HuH-7.5 (cell line): ENCODE measurements at regions not wholly inside any gene's neighbourhood (a gene's known extent, or its start where the extent isn't known, plus 50 kb on each side); places are given as distances from the start of the nearest gene placed in this dataset.
"Not testable (repeated sequence)": the region's sequence is repeated elsewhere in the genome, so short reads cannot be mapped to it uniquely, and the experiment has no call there.

Source experiments
- DNase-seq: peaks from one replicate; pipeline ENCODE4 v3.0.0; 2011; ENCODE audit warnings: low spot score

DNA sequence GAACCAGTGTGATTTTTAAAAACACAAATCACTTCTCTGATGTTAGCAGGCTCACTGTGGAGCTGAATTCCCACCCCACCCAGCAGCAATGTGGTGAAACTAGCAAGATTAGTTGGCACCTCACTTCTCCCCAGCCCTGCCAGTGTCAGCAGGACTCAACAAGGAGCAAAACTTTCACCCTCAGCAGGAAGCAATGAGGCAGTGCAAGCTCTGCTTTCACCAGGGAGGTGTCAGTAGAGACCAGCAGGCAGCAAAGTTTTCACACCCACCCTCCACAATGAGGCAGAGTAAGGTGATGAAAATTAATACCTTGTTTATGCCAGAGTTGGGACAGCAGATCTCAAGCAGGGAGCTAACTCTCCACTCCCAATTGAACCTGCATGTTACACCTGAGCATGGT is 565.0 kb downstream of the CETN3 start:
- no peak for DNase-seq

DNA sequence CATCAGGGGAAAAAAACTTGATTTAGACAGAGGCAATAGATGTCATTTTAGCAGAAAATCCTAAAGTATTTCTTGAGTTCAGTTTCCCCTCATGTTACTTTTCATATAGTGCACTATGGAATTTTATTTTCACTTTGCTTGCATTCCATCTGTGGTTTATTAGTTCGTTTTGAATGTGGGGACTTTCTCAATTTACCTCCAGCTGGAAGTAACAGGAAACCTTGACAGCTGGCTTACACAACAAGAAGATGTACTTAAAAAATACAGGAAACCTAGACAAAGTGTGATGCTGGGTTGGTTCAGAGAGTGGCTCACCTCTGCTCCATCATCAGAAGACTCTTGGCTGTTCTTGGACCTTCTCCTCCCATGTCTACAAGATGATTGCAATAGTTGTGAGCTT is 567.0 kb downstream of the CETN3 start:
- DNase-seq = no peak

DNA sequence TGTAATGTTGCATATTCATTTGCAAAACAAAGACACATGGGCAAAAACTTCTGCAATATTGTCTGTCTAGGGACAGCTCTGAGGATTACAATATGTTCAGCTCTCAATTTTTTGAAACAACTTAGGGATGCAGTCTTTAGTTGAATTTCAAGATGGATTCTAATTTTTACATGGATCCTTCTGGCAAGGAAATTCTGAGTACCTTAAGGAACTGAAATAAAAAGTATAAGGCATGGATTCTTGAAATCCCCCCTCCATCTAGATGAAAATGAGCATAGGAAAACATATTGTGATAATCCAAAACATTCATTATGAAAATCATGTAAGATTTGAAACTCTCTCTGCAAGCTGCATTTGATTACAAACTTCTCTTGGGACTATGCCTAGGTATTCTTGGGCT is 568.6 kb downstream of the CETN3 start:
- DNase-seq = no peak

DNA sequence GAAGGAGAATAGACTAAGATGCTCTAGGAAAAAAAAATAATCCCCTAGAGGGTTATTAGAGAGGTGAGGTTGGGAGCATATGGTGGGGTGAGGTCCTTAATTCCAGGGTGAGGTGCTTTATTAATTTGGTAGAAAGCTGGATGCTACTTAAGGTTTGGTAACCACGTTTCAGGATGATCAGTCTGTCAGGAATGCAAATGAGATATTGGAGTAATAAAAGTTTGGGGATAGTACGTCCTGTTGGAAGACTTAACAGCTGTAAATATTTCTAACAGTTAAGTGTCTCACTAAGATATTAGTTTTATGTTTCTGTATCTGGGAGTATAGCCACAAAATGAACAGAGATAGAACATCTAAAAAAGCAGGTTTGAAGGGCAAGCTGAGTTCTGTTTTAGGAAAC is 578.9 kb downstream of the CETN3 start:
- no peak for DNase-seq

DNA sequence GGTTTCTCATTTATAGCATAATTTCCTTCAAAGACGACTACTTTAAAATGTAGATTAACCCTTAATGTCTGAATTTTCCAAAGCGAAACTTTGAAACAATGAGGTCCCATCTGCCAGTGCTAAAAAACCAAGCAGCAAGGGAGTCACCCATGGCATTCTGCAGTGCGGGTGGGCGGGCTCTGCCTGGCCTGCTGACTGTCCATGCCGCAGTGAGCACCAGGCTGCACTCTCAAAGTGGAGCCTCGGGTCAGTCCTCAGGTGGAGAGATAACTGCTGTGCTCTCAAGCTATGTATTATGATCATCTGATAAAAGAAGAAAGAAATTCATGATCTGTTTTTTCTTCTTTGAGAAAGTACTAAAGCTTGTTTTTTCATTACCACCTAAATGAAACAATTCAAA is 581.6 kb downstream of the CETN3 start:
- DNase-seq = no peak

DNA sequence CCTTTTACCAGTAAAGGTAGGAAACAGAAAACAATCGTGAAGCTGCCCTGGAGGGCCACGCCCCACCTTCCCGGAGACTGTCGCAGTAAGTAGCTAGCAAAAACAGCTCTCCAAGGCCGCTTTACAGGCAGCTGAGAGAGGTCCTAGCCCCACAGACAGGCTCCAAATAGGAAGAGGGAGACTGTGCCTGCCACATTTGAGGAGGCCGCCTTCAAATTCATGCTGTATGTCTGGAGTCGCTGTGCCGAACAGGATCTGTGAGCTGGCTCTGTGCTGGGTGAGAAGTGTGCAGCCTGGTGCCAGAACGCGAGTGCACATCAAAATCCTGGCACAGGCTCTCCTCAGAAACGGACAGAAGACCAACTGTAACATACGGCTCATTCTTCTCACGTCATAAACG is 582.2 kb downstream of the CETN3 start:
- DNase-seq = no peak

DNA sequence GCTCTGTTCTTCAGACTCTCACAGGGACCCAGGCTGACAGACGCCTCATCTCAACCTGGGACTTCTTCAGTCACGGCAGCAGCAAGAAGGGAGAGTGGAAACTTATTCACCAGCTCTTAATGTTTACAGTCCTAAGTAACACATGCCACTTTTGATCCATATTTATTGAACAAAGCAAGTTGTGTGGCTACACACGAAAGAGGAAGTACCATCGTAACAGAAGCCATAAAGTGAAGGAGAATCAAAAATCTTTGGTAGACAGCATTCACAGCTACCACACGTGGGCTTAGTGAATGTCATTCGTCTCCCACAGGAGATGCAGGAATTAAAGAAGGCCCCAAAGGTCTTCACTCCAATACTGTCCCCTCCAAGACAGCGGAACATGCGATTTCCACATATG is 582.6 kb downstream of the CETN3 start:
- DNase-seq = no peak

DNA sequence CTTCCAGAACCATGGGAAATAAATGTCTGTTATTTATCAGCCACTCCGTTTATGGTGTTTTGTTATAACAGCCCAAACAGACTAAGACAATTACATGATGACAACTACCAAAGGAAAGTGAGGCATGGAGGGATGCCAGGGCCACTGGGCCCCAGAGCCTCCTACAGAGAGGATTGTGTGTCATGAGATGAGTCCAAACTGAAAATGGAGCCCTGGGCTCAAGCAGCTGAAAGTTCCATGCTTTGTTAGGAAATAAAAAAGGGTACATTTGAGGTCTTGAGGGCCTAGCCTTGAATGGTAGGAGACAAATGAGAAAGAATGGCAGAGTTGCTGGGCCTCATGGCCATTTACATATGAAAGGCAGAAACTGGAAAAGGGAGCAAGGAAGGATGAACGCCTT is 586.5 kb downstream of the CETN3 start:
- DNase-seq = no peak

DNA sequence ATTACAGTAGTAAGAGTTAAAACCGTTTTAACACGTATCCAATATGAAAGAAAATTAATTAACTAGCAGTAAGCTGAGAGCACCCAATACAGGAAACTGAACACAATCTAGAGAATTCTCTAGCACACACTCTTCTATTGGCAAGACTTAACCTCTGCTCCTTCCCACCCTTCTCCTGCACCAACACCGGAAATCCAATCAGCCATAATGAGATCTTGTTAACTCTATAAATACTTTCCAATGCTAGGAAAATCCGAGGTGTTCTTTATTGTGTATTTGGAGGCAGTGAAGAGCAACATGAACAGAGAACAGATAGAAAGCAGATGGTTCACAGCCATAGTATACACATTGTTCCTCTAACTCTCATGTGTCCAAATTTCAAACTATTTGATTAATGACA is 591.7 kb downstream of the CETN3 start:
- DNase-seq = no peak

DNA sequence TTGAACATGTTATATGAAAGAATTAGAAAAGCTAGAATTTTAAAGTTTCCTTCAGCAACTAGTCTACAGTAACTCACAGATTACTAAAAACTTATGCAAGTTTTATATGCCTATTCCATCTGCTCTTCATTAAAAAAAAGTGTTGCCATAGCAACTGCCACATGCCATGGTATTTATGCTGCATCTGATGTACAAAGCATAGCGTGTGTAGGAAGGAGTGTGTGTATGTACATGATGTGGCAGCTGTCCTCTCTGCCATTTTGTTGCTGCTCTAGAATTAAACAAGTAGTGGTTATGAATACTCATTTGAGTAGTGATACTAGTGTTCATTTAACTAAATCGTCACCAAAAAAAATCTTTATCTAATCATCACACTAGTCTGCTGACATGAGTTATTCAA is 593.5 kb downstream of the CETN3 start:
- DNase-seq = no peak

DNA sequence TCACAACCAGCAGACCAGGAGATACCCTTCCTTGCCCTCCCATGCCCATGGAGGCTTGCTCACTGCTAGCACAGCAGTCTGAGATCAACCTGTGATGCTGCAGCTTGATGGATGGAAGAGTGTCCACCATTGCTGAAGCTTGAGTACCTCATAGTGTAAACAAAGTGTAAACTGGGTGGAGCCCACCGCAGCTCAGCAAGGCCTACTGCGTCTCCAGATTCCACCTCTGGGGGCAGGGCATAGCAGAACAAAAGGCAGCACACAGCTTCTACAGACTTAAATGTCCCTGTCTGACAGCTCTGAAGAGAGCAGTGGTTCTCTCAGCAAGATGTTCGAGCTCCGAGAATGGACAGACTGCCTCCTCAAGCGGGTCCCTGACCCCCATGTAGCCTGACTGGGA is 608.8 kb downstream of the CETN3 start:
- not testable (repeated sequence) for DNase-seq

DNA sequence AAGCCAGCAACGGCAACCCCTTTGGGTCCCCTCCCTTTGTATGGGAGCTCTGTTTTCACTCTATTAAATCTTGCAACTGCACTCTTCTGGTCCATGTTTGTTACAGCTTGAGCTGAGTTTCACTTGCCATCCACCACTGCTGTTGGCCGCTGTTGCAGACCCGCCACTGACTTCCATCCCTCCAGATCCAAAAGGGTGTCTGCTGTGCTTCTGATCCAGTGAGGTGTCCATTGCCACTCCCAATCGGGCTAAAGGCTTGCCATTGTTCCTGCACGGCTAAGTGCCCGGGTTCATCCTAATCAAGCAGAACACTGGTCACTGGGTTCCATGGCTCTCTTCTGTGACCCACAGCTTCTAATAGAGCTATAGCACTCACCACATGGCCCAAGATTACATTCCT is 615.1 kb downstream of the CETN3 start:
- not testable (repeated sequence) for DNase-seq

DNA sequence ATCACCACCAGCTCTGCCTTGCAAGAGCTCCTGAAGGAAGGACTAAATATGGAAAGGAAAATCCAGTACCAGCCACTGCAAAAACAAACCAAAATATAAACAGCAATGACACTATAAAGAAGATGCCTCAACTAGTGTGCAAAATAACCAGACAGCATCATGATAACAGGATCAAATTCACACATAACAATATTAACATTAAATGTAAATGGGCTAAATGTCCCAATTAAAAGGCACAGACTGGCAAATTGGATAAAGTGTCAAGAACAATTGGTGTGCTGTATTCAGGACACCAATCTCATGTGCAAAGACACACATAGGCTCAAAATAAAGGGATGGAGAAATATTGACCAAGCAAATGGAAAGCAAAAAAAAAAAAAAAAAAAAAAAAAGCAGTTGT is 629.8 kb downstream of the CETN3 start:
- DNase-seq = not testable (repeated sequence)

DNA sequence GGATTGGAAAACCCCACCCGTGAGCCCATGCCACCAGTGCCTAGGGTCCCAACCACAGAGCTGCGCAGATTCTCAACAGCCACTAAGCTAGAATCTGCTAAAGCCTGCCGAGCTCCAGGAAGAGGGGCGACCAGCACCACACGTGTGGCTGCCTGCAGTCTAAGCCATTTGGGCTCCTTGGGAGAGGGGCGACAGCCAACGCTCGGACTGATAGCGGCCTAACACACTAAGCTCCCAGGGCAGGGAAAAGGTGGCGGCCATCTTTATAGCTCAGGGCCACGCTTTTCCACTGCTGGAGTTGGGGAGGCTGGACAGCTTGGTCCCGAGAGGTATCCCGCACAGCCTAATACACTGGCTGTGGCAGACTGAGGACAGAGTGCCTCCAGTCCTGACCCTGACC is 631.8 kb downstream of the CETN3 start:
- no peak for DNase-seq

DNA sequence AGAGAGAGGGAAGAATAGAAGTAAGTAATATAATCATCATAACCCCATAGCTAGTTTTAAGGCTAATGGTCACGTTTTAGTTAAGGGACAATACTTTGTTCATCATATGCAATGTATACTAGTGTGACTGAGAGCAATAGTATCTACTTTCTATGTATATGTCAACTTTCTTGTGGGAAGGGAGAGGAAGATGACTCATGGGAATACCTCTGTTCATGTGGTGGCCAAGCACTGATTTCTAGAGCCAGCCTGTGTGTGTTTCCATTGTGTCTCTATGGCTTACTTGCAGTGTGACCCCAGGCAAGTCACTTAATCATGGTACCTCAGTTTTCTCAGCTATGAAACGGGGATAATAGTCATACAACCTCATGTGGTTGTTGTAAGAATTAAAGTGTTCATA is 639.6 kb downstream of the CETN3 start:
- no peak for DNase-seq

DNA sequence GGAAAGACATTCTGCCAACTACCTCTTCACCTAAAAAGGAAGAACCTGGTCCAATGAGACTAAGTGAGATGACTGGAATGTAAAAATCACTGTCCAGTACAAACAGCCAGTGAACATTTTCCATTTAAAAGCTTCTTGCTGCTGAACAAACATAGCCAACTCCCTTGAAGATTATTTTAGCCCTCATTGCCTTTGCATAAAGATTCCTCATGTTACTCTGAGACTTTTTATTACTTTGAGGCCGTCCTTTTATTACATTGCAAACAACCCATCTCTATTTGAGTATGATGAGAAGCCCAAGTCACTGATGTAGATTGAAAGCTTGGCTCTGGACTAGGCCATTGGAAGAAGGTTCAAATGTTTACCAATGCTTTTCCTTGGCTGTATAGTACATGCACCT is 649.8 kb downstream of the CETN3 start:
- DNase-seq = no peak

DNA sequence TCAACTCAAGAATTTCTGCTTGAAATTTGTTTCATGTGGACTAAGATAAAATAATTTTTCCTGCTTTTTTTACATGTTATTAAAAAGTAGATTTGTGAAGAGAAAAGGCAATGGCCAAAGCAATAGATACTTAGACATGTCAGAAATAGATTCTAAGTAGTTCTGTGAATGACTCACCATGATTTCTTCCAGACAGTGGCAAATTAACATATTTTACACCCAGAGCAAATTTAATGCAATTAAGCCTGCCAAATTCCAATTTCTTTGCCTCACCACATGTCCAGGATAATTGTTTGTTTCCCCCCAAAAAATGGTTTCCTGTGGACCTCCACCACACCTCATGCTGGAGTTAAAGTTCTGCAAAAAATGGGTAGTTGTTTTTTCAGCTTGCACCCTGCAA is 651.4 kb downstream of the CETN3 start:
- no peak for DNase-seq

DNA sequence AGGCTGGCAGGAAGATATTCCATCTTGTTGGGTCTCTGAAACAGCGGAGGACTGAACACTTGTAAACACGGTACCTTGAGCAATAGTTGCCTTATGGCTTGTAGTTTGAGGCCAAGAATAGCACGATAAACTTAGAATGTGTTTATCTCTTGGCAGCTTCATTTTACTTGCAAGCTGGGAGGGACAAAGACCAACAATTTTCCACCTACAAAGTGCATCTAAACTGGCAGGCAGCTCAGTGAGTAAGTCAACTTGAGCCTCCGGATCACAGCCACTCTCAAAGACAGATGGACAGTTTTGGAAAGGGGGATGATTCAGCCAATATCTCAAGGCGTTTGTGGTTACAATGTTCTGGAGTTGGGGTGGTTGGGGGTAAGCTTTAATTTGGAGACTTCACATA is 652.6 kb downstream of the CETN3 start:
- DNase-seq = no peak

DNA sequence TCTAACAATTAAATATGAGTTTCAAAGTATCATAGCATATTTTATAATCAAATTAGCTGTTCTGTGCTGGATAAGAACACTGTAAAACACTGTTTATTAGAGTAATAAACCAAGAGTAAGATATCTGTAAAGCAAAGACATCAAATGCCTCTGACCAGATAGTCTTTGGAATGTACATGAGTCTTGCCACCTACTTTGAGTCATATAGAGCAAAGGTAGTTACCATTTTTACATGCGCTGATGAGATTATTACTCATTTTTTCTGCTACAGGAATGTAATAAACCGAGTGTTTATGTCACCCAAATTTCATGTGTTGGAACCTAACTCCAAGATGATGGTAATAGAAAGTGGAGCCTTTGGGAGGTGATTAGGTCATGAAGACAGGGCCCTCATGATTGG is 654.5 kb downstream of the CETN3 start:
- no peak for DNase-seq

DNA sequence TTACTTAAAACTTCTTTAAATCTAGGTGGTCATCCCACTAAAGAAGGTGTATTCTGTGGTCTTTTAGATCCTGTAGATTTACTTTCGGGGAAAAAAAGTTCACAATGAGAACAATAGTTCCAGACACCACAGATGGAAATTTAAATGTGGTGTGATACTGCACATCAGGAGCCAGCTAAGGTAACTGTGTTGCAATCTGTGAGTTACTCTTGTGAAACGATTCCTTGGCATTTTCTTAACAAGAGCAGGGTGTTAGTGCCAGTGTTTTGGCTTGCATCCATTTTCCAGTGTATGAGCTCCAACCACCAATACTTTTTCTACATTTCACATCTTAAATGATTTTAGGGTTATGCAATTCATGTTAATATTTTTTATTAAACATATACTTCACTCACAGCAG is 674.5 kb downstream of the CETN3 start:
- DNase-seq = no peak

DNA sequence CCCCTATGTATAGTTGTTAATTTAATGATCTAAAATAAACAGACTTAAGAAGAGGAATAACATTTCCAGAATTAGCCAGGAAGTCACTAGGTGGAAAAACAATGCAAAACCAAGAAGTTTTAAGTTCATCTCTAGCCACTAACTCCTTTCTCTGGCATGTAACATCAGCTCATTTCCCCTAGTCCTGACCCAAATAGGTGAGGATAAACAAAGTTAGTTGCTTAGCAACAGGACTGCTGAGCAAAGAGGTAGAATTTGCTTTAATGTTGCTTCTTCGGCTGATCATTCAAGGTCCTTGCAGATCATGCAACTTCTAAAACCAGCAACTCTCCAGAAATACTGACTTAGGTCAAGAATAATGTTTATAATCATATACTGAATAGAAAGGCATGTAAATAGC is 675.8 kb downstream of the CETN3 start:
- DNase-seq = no peak

DNA sequence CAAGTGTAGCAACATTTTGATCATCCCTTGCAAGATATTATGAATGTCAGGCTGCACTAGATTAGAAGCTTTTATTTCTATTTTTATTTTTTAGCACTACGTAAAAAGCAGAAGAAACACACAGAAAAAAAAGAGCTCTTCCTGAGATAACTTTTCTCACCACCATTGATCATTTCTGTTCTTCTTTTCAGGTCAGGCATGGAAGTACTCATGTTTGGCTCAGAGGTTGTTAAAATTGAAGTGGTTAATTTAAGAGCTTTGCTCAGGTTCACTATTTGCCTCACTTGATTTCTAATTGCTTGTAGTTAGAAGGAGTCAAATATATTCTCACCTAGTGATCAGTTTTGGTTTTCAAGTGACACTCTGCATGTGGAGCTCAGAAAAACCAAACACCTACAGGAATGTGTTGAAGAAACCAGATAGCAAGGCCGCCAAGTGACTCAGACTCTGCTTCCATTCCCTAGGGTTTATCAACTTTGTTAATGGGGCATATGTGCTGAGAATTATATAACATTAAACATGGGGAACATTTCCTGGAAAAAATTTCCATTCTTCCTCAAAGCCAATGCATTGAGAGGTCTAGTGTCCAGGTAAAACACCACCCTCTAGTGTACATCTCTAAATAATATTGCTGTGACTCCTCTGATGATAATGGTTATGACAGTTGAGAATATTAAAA is 679.8 kb downstream of the CETN3 start:
- DNase-seq = no peak

DNA sequence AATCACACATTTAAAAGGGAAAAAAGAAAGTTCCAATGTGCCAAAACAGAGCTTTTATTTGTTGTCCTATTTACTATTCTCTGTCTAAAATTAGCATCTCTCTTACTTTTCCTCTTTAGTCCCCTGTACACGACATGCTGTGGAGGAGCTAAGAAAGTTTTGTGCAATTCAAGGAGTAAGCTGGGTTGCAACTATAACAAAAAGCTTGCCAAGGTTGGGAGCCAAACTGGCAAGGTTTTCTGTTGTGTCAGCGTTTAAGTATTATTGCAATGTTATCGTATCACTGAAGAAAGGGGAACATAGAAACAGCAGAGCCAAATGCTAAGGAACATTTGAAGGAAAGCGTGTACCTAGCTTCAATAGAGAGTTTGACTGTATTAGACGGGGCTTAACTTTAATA is 680.8 kb downstream of the CETN3 start:
- DNase-seq = no peak

DNA sequence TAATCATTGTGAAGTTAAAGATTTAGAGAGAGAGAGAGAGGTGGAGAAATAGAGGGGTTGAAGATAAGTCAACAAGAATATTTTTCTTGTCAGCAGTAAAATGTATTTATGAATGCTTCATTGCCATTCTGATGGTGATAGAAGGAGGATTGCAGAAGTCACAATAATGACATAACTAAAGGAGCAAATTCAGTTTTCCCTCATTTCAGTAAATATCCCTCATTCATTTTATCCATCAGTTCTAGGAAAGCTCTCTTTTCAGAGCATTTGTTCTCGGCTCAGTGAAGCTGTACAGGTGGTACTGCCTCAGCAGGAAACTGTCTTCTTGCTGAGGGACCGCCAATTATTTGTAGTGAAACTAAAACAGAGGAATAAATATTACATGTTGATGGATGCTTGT is 681.4 kb downstream of the CETN3 start:
- DNase-seq = no peak
